Breast epithelium (tissue), 3 donors: ENCODE measurements at regions not wholly inside any gene's neighbourhood (a gene's known extent, or its start where the extent isn't known, plus 50 kb on each side); places are given as distances from the start of the nearest gene placed in this dataset.

Experiments used
- POLR2A ChIP-seq: fragments of 450-650 bp; IDR thresholded peaks from one replicate; pipeline ENCODE4 v1.6.1; 2016; ENCODE audit warnings: antibody characterized with exemption, mild to moderate bottlenecking, moderate library complexity
- TF ChIP-seq, protein P1 (sequence below), 3 donors: fragments of 450-650 bp; IDR thresholded peaks; one replicate each; pipeline ENCODE4 v1.5.1; 2016 to 2017; ENCODE audit warnings: antibody characterized with exemption in 3 of 3, mild to moderate bottlenecking in 3 of 3, moderate library complexity in 3 of 3

GRCh38 chrX:4240541-4241194 lies 527.2 kb upstream of the PRKX start:
- TF ChIP-seq, protein P1, sequence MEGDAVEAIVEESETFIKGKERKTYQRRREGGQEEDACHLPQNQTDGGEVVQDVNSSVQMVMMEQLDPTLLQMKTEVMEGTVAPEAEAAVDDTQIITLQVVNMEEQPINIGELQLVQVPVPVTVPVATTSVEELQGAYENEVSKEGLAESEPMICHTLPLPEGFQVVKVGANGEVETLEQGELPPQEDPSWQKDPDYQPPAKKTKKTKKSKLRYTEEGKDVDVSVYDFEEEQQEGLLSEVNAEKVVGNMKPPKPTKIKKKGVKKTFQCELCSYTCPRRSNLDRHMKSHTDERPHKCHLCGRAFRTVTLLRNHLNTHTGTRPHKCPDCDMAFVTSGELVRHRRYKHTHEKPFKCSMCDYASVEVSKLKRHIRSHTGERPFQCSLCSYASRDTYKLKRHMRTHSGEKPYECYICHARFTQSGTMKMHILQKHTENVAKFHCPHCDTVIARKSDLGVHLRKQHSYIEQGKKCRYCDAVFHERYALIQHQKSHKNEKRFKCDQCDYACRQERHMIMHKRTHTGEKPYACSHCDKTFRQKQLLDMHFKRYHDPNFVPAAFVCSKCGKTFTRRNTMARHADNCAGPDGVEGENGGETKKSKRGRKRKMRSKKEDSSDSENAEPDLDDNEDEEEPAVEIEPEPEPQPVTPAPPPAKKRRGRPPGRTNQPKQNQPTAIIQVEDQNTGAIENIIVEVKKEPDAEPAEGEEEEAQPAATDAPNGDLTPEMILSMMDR (IDR thresholded peaks at IDR 0.05): no peak
- no peak for TF ChIP-seq POLR2A
